SK-N-SH (cell line): ENCODE measurements at regions not wholly inside any gene's neighbourhood (a gene's known extent, or its start where the extent isn't known, plus 50 kb on each side); places are given as distances from the start of the nearest gene placed in this dataset.

ENCODE experiments used
- CTCF ChIA-PET: fragments of 300-600, 350-600 bp; formaldehyde crosslinking; extraction: SDS; loops from one replicate; lab custom pipeline; 2021; lab: Yijun Ruan, JAX
- POLR2A ChIA-PET: fragments of 350-600 bp; sonication (Branson Sonifier 250); formaldehyde crosslinking; extraction: SDS; loops from one replicate; lab custom pipeline; 2020; ENCODE audit warnings: antibody characterized with exemption, inconsistent platforms; lab: Yijun Ruan, JAX
- DNase-seq: peaks from one replicate; pipeline ENCODE4 v3.0.0; 2012
- H2AFZ ChIP-seq: fragments of 200-600 bp; sonication (generic); 2 replicates; pipeline ENCODE4 v1.8.1; 2016; ENCODE audit warnings: antibody characterized with exemption, mild to moderate bottlenecking, low read depth
- H3F3A ChIP-seq: fragments of 200-600 bp; sonication (generic); replicated peaks from 2 replicates; pipeline ENCODE3; 2016; ENCODE audit warnings: antibody characterized with exemption, mild to moderate bottlenecking; ENCODE audit not compliant: insufficient read depth
- H3K27ac ChIP-seq, 2 experiments: fragments of 200-500 bp in 1 of 2; fragments of 200-600 bp in 1 of 2; sonication (Bioruptor generic) in 1 of 2; sonication (generic), shearing (Covaris generic) in 1 of 2; 2 replicates each; pipeline versions ENCODE4 v1.5.1 to v1.6.1; 2014 to 2016; ENCODE audit warnings: low read depth in 2 of 2, inconsistent platforms in 1 of 2, low read length in 1 of 2, mild to moderate bottlenecking in 1 of 2, mixed read lengths in 1 of 2
- H3K27me3 ChIP-seq: fragments of 200-600 bp; sonication (generic), shearing (Covaris generic); 2 replicates; pipeline ENCODE4 v1.6.1; 2016; ENCODE audit warnings: mixed run types; ENCODE audit not compliant: insufficient read depth
- H3K36me3 ChIP-seq, 2 experiments: fragments of 200-500 bp in 1 of 2; fragments of 200-600 bp in 1 of 2; sonication (Bioruptor generic) in 1 of 2; sonication (generic) in 1 of 2; replicated peaks in 1 of 2; 2 replicates each; pipeline versions ENCODE3 to v1.5.1; 2014 to 2016; ENCODE audit warnings: low read length in 1 of 2, mild to moderate bottlenecking in 1 of 2; ENCODE audit not compliant: insufficient read depth in 2 of 2, control insufficient read depth in 1 of 2
- H3K4me1 ChIP-seq, 2 experiments: fragments of 200-500 bp in 1 of 2; fragments of 200-600 bp in 1 of 2; sonication (Bioruptor generic) in 1 of 2; sonication (generic), shearing (Covaris generic) in 1 of 2; 2 replicates each; pipeline versions ENCODE4 v1.5.1 to v1.6.1; 2014 to 2016; ENCODE audit warnings: low read depth in 1 of 2, low read length in 1 of 2, mixed run types in 1 of 2; ENCODE audit not compliant: insufficient read depth in 2 of 2, control insufficient read depth in 1 of 2
- H3K4me2 ChIP-seq: fragments of 200-600 bp; sonication (generic), shearing (Covaris generic); 2 replicates; pipeline ENCODE4 v1.6.1; 2017; ENCODE audit warnings: mixed run types
- H3K4me3 ChIP-seq, 2 experiments: fragments of 200-500 bp in 1 of 2; fragments of 200-600 bp in 1 of 2; sonication (Bioruptor generic) in 1 of 2; sonication (generic), shearing (Covaris generic) in 1 of 2; 2 replicates each; pipeline versions ENCODE4 v1.5.1 to v1.8.1; 2014 to 2016; ENCODE audit warnings: low read depth in 2 of 2, inconsistent platforms in 1 of 2, low read length in 1 of 2, mild to moderate bottlenecking in 1 of 2, mixed read lengths in 1 of 2, moderate library complexity in 1 of 2
- H3K79me2 ChIP-seq: fragments of 200-600 bp; sonication (generic); 2 replicates; pipeline ENCODE4 v1.8.1; 2017; ENCODE audit warnings: mild to moderate bottlenecking; ENCODE audit not compliant: insufficient read depth
- H3K9ac ChIP-seq: fragments of 200-600 bp; sonication (generic); 2 replicates; pipeline ENCODE4 v1.6.1; 2017; ENCODE audit warnings: mixed run types
- H3K9me2 ChIP-seq: fragments of 200-600 bp; sonication (generic); 2 replicates; pipeline ENCODE4 v1.6.1; 2017; ENCODE audit warnings: mixed run types
- H3K9me3 ChIP-seq: fragments of 200-600 bp; sonication (generic); 2 replicates; pipeline ENCODE4 v1.6.1; 2017; ENCODE audit warnings: mixed run types, mild to moderate bottlenecking, moderate library complexity
- H4K20me1 ChIP-seq: fragments of 200-600 bp; sonication (generic); 2 replicates; pipeline ENCODE4 v1.6.1; 2017; ENCODE audit warnings: mild to moderate bottlenecking, mixed run types; ENCODE audit not compliant: insufficient read depth
- ELF1 ChIP-seq: IDR thresholded peaks from 2 replicates; pipeline ENCODE4 v1.4.0; 2012
- EZH2phosphoT487 ChIP-seq: fragments of 200-600 bp; sonication (generic); IDR thresholded peaks from 2 replicates; pipeline ENCODE4 v1.6.1; 2017; ENCODE audit warnings: low read depth, mixed run types, mild to moderate bottlenecking, antibody characterized with exemption, moderate library complexity, borderline replicate concordance
- FOSL2 ChIP-seq: IDR thresholded peaks from 2 replicates; pipeline ENCODE4 v1.4.0; 2012; ENCODE audit warnings: low read depth, mild to moderate bottlenecking, moderate library complexity, borderline replicate concordance
- FOXJ3 ChIP-seq: sonication (generic); formaldehyde crosslinking; IDR thresholded peaks from 2 replicates; pipeline ENCODE4 v1.5.1; 2020; ENCODE audit warnings: mild to moderate bottlenecking, missing genetic modification reagents
- NFIC ChIP-seq: IDR thresholded peaks from 2 replicates; pipeline ENCODE4 v1.4.0; 2012; ENCODE audit warnings: borderline replicate concordance
- NRF1 ChIP-seq: IDR thresholded peaks from 2 replicates; pipeline ENCODE4 v1.6.1; 2012; ENCODE audit warnings: low read depth, mild to moderate bottlenecking, low read length
- RAD21 ChIP-seq: IDR thresholded peaks from 2 replicates; pipeline ENCODE4 v1.6.1; 2012; ENCODE audit warnings: mild to moderate bottlenecking, low read length
- RFX5 ChIP-seq: IDR thresholded peaks from 2 replicates; pipeline ENCODE4 v1.6.1; 2012; ENCODE audit warnings: mild to moderate bottlenecking, improper control_type of control experiment, low read length
- RXRA ChIP-seq: IDR thresholded peaks from 2 replicates; pipeline ENCODE4 v1.4.0; 2012; ENCODE audit warnings: low read depth, mild to moderate bottlenecking, borderline replicate concordance
- TEAD4 ChIP-seq: IDR thresholded peaks from 2 replicates; pipeline ENCODE4 v1.4.0; 2012; ENCODE audit warnings: mild to moderate bottlenecking, borderline replicate concordance; ENCODE audit not compliant: insufficient read depth
- USF2 ChIP-seq: fragments of 150-350 bp; IDR thresholded peaks from 2 replicates; pipeline ENCODE4 v1.6.1; 2017; ENCODE audit warnings: antibody characterized with exemption, low read length, low read depth, borderline replicate concordance
- WGBS: methylation state at CpG from one replicate; pipeline ENCODE4 v1.1.6; 2017; ENCODE audit warnings: low lambda C conversion rate; 5-methylcytosine and 5-hydroxymethylcytosine counted together
- TF ChIP-seq, protein P1 (sequence below): IDR thresholded peaks from 2 replicates; pipeline ENCODE4 v1.6.1; 2012; ENCODE audit warnings: mild to moderate bottlenecking, low read depth, low read length, moderate library complexity
- TF ChIP-seq, protein P2 (sequence below): fragments of 200-600 bp; sonication (generic); IDR thresholded peaks from 2 replicates; pipeline ENCODE4 v1.6.1; 2017; ENCODE audit warnings: antibody characterized with exemption, mild to moderate bottlenecking, moderate library complexity
- TF ChIP-seq, protein P3 (sequence below): IDR thresholded peaks from 2 replicates; pipeline ENCODE4; 2012

DNA sequence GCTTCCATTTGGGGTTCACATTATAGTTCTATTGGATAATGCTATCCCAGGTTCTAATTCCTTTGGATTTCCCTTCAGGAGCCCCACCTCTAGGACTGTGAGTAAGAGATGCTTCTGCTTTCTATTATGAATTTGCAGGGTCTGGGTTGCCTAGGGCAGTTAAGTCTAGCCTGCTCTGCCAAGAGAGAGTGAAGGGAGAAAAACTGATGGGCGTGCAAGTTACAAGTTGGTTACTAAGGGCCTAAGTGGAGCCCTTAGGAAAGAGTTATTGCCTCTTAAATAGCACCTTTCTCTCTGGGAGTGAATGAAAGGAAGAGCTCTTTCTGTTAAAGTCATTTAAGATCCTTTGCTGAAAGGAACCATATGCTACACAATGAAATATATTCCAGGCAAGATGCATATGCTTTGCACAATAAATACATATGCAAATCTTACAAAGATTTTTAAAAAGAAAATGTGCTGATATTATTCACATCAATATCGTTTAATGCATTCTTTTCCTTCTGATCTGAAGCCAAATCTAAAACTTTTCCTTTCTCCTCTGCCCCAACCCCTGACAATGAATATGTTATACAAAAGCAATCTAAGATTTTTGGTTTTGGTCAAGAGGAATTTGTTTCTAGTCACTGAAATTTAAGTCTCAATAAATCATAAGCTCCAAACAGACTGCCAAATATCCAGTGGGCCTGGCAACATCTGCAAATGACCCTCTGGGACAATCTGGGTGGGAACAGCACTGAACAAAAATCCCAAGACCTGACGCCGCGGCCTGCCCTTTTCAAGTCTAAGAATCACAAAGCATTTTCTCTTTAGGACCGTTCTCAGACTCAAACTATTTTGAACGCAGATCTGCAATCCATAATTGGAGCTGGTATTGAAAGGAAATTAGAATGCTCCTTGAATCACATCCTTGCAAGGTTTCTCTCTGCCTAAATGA, 586.7 kb downstream of the ETNK1 start:
- Histone ChIP-seq H3K36me3 (no peaks in the 10 kb centered on the region), H3K4me3 (no peak overlapping the region), H3K27me3 (no peaks in the 10 kb centered on the region), H3K79me2 (no peaks in the 10 kb centered on the region), H3K4me1 (no peaks in the 10 kb centered on the region), H2AFZ (no peak overlapping the region), H3K9me2 (no peaks in the 10 kb centered on the region), H3K9me3 (no peaks in the 10 kb centered on the region), H4K20me1 (no peaks in the 10 kb centered on the region), H3K27ac (no peak overlapping the region), H3K9ac (no peak overlapping the region), H3K4me2 (no peak overlapping the region), H3F3A (no peaks in the 10 kb centered on the region)
- ChIA-PET POLR2A (no interaction called here), CTCF (interaction anchor here (1.0 kb wide), 1 partner anchor 10 kb away, joined by 4 read pairs; no protein-coding TSS in a partner anchor)
- no peak for DNase-seq
- WGBS = 62% methylated on average over 7 of the region's 7 CpGs
- TF ChIP-seq FOXJ3 (CRISPR knock-in tag) (no peak), FOSL2 (no peak), NRF1 (no peak), RFX5 (no peak), NFIC (no peak)

DNA sequence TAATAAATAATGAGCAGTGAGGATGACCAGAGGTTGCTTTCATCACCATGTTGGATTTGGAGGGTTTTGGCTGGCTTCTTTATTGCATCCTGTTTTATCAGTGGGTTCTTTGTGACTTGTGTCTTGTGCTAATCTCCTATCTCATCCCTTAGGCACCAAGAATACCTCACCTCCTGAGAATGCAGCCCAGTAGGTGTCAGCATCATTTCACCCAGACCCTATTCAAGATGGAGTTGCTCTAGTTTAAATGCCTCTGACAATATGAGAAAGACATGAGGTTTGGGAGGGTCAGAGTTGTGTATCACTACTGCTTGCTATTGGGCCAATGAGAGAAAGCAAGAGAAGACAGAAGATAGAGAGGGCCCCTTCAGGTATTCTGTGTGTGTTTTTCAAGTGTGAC, 592.2 kb downstream of the ETNK1 start:
- no peaks in the 10 kb centered on the region for H3K4me1 ChIP-seq
- no peak for TF ChIP-seq RXRA
- TF ChIP-seq, protein P1, sequence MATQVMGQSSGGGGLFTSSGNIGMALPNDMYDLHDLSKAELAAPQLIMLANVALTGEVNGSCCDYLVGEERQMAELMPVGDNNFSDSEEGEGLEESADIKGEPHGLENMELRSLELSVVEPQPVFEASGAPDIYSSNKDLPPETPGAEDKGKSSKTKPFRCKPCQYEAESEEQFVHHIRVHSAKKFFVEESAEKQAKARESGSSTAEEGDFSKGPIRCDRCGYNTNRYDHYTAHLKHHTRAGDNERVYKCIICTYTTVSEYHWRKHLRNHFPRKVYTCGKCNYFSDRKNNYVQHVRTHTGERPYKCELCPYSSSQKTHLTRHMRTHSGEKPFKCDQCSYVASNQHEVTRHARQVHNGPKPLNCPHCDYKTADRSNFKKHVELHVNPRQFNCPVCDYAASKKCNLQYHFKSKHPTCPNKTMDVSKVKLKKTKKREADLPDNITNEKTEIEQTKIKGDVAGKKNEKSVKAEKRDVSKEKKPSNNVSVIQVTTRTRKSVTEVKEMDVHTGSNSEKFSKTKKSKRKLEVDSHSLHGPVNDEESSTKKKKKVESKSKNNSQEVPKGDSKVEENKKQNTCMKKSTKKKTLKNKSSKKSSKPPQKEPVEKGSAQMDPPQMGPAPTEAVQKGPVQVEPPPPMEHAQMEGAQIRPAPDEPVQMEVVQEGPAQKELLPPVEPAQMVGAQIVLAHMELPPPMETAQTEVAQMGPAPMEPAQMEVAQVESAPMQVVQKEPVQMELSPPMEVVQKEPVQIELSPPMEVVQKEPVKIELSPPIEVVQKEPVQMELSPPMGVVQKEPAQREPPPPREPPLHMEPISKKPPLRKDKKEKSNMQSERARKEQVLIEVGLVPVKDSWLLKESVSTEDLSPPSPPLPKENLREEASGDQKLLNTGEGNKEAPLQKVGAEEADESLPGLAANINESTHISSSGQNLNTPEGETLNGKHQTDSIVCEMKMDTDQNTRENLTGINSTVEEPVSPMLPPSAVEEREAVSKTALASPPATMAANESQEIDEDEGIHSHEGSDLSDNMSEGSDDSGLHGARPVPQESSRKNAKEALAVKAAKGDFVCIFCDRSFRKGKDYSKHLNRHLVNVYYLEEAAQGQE = no peak
- TF ChIP-seq NFIC = no peak
- TF ChIP-seq, protein P2, sequence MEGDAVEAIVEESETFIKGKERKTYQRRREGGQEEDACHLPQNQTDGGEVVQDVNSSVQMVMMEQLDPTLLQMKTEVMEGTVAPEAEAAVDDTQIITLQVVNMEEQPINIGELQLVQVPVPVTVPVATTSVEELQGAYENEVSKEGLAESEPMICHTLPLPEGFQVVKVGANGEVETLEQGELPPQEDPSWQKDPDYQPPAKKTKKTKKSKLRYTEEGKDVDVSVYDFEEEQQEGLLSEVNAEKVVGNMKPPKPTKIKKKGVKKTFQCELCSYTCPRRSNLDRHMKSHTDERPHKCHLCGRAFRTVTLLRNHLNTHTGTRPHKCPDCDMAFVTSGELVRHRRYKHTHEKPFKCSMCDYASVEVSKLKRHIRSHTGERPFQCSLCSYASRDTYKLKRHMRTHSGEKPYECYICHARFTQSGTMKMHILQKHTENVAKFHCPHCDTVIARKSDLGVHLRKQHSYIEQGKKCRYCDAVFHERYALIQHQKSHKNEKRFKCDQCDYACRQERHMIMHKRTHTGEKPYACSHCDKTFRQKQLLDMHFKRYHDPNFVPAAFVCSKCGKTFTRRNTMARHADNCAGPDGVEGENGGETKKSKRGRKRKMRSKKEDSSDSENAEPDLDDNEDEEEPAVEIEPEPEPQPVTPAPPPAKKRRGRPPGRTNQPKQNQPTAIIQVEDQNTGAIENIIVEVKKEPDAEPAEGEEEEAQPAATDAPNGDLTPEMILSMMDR = no peak
- TF ChIP-seq USF2 = no peak
- no peak for TF ChIP-seq TEAD4
- no peak for TF ChIP-seq ELF1
- TF ChIP-seq EZH2phosphoT487 = no peak
- TF ChIP-seq, protein P3, sequence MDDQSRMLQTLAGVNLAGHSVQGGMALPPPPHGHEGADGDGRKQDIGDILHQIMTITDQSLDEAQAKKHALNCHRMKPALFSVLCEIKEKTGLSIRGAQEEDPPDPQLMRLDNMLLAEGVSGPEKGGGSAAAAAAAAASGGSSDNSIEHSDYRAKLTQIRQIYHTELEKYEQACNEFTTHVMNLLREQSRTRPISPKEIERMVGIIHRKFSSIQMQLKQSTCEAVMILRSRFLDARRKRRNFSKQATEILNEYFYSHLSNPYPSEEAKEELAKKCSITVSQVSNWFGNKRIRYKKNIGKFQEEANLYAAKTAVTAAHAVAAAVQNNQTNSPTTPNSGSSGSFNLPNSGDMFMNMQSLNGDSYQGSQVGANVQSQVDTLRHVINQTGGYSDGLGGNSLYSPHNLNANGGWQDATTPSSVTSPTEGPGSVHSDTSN = no peak
- TF ChIP-seq RAD21 = no peak
- TF ChIP-seq, all 33 proteins: peak for 0
- Histone ChIP-seq H3K9me2 (no peaks in the 10 kb centered on the region), H3K36me3 (no peaks in the 10 kb centered on the region), H2AFZ (no peak overlapping the region), H3K4me3 (no peak overlapping the region), H3K4me2 (no peak overlapping the region), H3K9ac (no peak overlapping the region), H3F3A (no peaks in the 10 kb centered on the region), H3K27ac (no peak overlapping the region), H4K20me1 (no peaks in the 10 kb centered on the region), H3K79me2 (no peaks in the 10 kb centered on the region), H3K9me3 (no peaks in the 10 kb centered on the region), H3K27me3 (no peaks in the 10 kb centered on the region)
- CTCF ChIA-PET = no interaction called here
- DNase-seq = no peak
- POLR2A ChIA-PET = no interaction called here
